ENCODE measurements at regions not wholly inside any gene's neighbourhood (a gene's known extent, or its start where the extent isn't known, plus 50 kb on each side); places are given as distances from the start of the nearest gene placed in this dataset.

DNA sequence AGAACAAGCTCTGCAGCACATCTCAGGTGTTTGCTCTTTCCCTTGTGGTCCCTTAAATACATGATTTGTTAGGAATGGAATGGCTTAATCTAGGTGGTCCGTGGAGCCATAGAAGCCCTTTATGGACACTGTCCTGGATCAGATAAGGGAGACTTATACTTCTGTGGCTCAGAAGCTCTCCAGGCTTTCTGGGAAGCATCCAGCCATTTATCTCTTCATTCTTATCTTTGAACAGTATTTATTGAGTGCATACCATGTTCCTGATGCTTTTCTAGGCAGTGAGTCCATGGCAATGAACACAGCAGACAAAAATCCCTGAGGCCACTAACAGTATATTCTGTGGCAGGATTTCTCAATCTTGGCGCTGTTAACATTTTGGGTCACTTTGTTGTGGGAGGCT is 474.5 kb upstream of the EEF2KMT start:
- no peaks in the 10 kb centered on the region for H3K36me3 ChIP-seq (ENCODE audit: control insufficient read depth, insufficient read depth, low read length)
- H3K4me1 ChIP-seq (ENCODE audit: control insufficient read depth, insufficient read depth, low read length): no peaks in the 10 kb centered on the region
- no peak overlapping the region for H3K27ac ChIP-seq (ENCODE audit: insufficient read depth, low read depth, low read length, poor library complexity, severe bottlenecking)
- no peaks in the 10 kb centered on the region for H3K9me3 ChIP-seq (ENCODE audit: control insufficient read depth, low read length)
- no peak overlapping the region for H3K4me3 ChIP-seq (ENCODE audit: insufficient read depth, low read depth, low read length)
- 89 to 96% methylated on average over 2 of the region's 2 CpGs for whole genome bisulfite sequencing, 2 experiments
- no peaks in the 10 kb centered on the region for H3K27me3 ChIP-seq (ENCODE audit: control insufficient read depth, insufficient read depth, low read length, poor library complexity, severe bottlenecking)

DNA sequence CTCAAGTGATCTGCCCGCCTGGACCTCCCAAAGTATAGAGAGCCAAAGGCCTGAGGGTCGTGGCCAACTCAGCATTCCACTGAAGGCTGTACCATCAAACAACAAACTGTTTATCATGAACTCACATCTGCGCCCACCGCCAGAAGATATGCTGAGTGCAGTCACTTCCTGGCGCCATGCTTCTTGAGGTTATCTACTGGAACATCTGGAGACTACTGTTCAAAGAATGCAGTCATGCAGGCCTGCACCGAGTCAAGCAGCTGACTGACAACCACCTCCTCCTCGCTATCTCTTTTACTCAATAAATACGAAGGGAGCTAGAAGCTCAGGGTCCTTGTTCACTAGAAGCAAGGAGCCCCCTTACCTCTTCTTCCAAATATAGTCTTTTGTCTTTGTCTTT is 473.9 kb upstream of the EEF2KMT start:
- no peak overlapping the region for H3K4me3 ChIP-seq (ENCODE audit: insufficient read depth, low read depth, low read length)
- no peaks in the 10 kb centered on the region for H3K36me3 ChIP-seq (ENCODE audit: control insufficient read depth, insufficient read depth, low read length)
- H3K27me3 ChIP-seq (ENCODE audit: control insufficient read depth, insufficient read depth, low read length, poor library complexity, severe bottlenecking): no peaks in the 10 kb centered on the region
- H3K4me1 ChIP-seq (ENCODE audit: control insufficient read depth, insufficient read depth, low read length): no peaks in the 10 kb centered on the region
- WGBS, 2 experiments: 92 to 94% methylated on average over 8 of the region's 8 CpGs
- H3K9me3 ChIP-seq (ENCODE audit: control insufficient read depth, low read length): no peaks in the 10 kb centered on the region
- H3K27ac ChIP-seq (ENCODE audit: insufficient read depth, low read depth, low read length, poor library complexity, severe bottlenecking): no peak overlapping the region

DNA sequence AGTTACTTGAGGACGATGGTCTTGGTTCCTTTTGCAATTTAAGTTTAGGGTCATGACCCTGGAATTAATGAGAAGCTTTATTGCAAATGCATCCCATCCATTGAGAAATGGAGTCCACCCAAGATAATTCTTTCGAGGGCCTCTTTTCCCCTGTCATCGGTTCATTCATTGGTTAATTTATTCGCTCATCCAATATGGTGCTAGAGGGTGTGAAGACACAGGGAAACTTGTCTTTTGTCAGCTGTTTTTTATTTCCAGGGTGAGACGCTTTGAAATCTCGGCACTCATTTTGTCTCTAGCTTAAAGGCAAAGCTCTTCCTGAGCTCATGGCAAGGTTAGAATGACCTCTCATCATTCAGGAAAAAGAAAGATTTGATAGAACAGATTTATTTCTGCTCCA is 464.2 kb upstream of the EEF2KMT start:
- 86 to 95% methylated on average over 6 of the region's 6 CpGs for WGBS, 2 experiments
- Histone ChIP-seq H3K27ac (ENCODE audit: insufficient read depth, low read depth, low read length, poor library complexity, severe bottlenecking) (no peak overlapping the region), H3K27me3 (ENCODE audit: control insufficient read depth, insufficient read depth, low read length, poor library complexity, severe bottlenecking) (no peaks in the 10 kb centered on the region), H3K4me3 (ENCODE audit: insufficient read depth, low read depth, low read length) (no peak overlapping the region), H3K9me3 (ENCODE audit: control insufficient read depth, low read length) (no peaks in the 10 kb centered on the region), H3K4me1 (ENCODE audit: control insufficient read depth, insufficient read depth, low read length) (no peaks in the 10 kb centered on the region), H3K36me3 (ENCODE audit: control insufficient read depth, insufficient read depth, low read length) (no peaks in the 10 kb centered on the region)

- 94% methylated on average over 2 of the region's 2 CpGs; no CpG with 5 or more reads in 1 of the 2 experiments for WGBS, 2 experiments
- Histone ChIP-seq H3K4me1 (ENCODE audit: control insufficient read depth, insufficient read depth, low read length) (no peaks in the 10 kb centered on the region), H3K27ac (ENCODE audit: insufficient read depth, low read depth, low read length, poor library complexity, severe bottlenecking) (no peak overlapping the region), H3K36me3 (ENCODE audit: control insufficient read depth, insufficient read depth, low read length) (no peaks in the 10 kb centered on the region), H3K4me3 (ENCODE audit: insufficient read depth, low read depth, low read length) (no peak overlapping the region), H3K27me3 (ENCODE audit: control insufficient read depth, insufficient read depth, low read length, poor library complexity, severe bottlenecking) (no peaks in the 10 kb centered on the region), H3K9me3 (ENCODE audit: control insufficient read depth, low read length) (no peaks in the 10 kb centered on the region)
Measured at GRCh38 chr16:5560084-5560483, 462.5 kb upstream of the EEF2KMT start.

- no peaks in the 10 kb centered on the region for H3K4me1 ChIP-seq (ENCODE audit: control insufficient read depth, insufficient read depth, low read length)
- H3K27ac ChIP-seq (ENCODE audit: insufficient read depth, low read depth, low read length, poor library complexity, severe bottlenecking): no peak overlapping the region
- no peak overlapping the region for H3K4me3 ChIP-seq (ENCODE audit: insufficient read depth, low read depth, low read length)
- H3K36me3 ChIP-seq (ENCODE audit: control insufficient read depth, insufficient read depth, low read length): no peaks in the 10 kb centered on the region
- no peaks in the 10 kb centered on the region for H3K27me3 ChIP-seq (ENCODE audit: control insufficient read depth, insufficient read depth, low read length, poor library complexity, severe bottlenecking)
- WGBS, 2 experiments: 79 to 86% methylated on average over 9 of the region's 9 CpGs
- no peaks in the 10 kb centered on the region for H3K9me3 ChIP-seq (ENCODE audit: control insufficient read depth, low read length)
Measured at GRCh38 chr16:5557966-5558365, 460.4 kb upstream of the EEF2KMT start.

DNA sequence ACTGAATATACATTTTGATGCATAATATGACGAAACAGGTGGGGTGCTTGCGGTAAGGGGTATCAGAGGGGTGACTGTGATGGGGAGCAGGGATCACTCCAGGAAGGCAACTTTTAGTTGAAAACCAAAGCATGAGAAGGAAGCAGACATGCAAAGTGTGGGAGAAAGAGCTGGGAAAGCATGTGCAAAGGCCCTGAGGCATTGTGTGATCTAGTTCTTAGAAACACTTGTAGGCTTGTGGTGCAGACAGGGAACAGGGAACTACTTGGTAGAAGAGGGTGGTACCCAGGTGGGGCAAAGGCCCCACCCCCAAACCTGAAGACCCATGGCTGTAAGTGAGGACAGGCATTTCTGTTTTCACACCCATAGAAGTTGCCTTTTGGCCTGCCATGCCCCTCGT is 459.9 kb upstream of the EEF2KMT start:
- WGBS, 2 experiments: 95 to 99% methylated on average over 3 of the region's 3 CpGs

DNA sequence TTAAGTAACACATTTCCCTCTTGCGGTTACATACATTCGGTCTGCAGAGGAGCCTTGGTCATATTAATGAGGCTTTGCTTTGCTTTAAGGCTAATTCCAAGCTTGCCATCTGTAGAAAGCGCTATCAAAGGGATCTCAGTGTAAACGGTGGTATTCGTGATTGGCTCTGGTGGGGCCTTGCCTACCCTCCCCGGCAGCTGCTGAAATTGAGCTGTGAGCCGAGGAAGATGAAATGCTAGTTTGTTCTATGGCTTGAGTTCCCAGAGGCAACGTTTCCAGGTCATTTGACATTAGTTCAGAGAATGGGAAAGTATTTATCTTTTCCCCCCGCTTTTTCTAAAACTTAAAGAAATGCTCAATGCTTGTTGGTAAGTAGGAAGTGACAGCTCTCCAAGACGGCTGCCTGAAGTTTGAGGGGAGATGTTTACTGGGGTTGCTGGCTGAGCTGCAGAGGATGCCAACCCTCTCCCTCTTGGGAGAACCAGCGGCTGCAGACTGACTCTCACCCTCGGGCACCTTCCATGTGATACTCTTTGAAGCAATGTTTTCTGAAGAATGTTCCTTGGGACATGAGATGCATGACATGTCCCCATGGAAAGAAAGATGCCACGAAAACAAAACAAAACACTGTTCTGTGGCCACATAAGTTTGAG is 458.7 kb upstream of the EEF2KMT start:
- H3K27ac ChIP-seq (ENCODE audit: insufficient read depth, low read depth, low read length, poor library complexity, severe bottlenecking): no peak overlapping the region
- no peaks in the 10 kb centered on the region for H3K36me3 ChIP-seq (ENCODE audit: control insufficient read depth, insufficient read depth, low read length)
- no peaks in the 10 kb centered on the region for H3K9me3 ChIP-seq (ENCODE audit: control insufficient read depth, low read length)
- no peak overlapping the region for H3K4me3 ChIP-seq (ENCODE audit: insufficient read depth, low read depth, low read length)
- H3K4me1 ChIP-seq (ENCODE audit: control insufficient read depth, insufficient read depth, low read length): no peaks in the 10 kb centered on the region
- WGBS, 2 experiments: 85 to 89% methylated on average over 13 of the region's 13 CpGs
- H3K27me3 ChIP-seq (ENCODE audit: control insufficient read depth, insufficient read depth, low read length, poor library complexity, severe bottlenecking): no peaks in the 10 kb centered on the region

More for the DNA sequence above, 459.9 kb upstream of the EEF2KMT start:
- Histone ChIP-seq H3K27me3 (ENCODE audit: control insufficient read depth, insufficient read depth, low read length, poor library complexity, severe bottlenecking) (no peaks in the 10 kb centered on the region), H3K4me1 (ENCODE audit: control insufficient read depth, insufficient read depth, low read length) (no peaks in the 10 kb centered on the region), H3K27ac (ENCODE audit: insufficient read depth, low read depth, low read length, poor library complexity, severe bottlenecking) (no peak overlapping the region), H3K9me3 (ENCODE audit: control insufficient read depth, low read length) (no peaks in the 10 kb centered on the region), H3K36me3 (ENCODE audit: control insufficient read depth, insufficient read depth, low read length) (no peaks in the 10 kb centered on the region), H3K4me3 (ENCODE audit: insufficient read depth, low read depth, low read length) (no peak overlapping the region)

GRCh38 chr16:5551909-5552308 is 454.3 kb upstream of the EEF2KMT start:
- Histone ChIP-seq H3K4me1 (ENCODE audit: control insufficient read depth, insufficient read depth, low read length) (no peaks in the 10 kb centered on the region), H3K9me3 (ENCODE audit: control insufficient read depth, low read length) (no peaks in the 10 kb centered on the region)
- WGBS, 2 experiments: 75 to 78% methylated on average over 7 of the region's 7 CpGs

GRCh38 chr16:5549802-5550201 is 452.2 kb upstream of the EEF2KMT start:
- WGBS, 2 experiments: 94 to 95% methylated on average over 3 of the region's 3 CpGs
- Histone ChIP-seq H3K27me3 (ENCODE audit: control insufficient read depth, insufficient read depth, low read length, poor library complexity, severe bottlenecking) (no peaks in the 10 kb centered on the region), H3K4me1 (ENCODE audit: control insufficient read depth, insufficient read depth, low read length) (no peaks in the 10 kb centered on the region), H3K4me3 (ENCODE audit: insufficient read depth, low read depth, low read length) (no peak overlapping the region), H3K36me3 (ENCODE audit: control insufficient read depth, insufficient read depth, low read length) (no peaks in the 10 kb centered on the region), H3K27ac (ENCODE audit: insufficient read depth, low read depth, low read length, poor library complexity, severe bottlenecking) (no peak overlapping the region), H3K9me3 (ENCODE audit: control insufficient read depth, low read length) (no peaks in the 10 kb centered on the region)

More at GRCh38 chr16:5551909-5552308, 454.3 kb upstream of the EEF2KMT start:
- no peaks in the 10 kb centered on the region for H3K27me3 ChIP-seq (ENCODE audit: control insufficient read depth, insufficient read depth, low read length, poor library complexity, severe bottlenecking)
- H3K4me3 ChIP-seq (ENCODE audit: insufficient read depth, low read depth, low read length): no peak overlapping the region
- no peak overlapping the region for H3K27ac ChIP-seq (ENCODE audit: insufficient read depth, low read depth, low read length, poor library complexity, severe bottlenecking)
- no peaks in the 10 kb centered on the region for H3K36me3 ChIP-seq (ENCODE audit: control insufficient read depth, insufficient read depth, low read length)

GRCh38 chr16:5541356-5541755 is 443.8 kb upstream of the EEF2KMT start:
- no peak overlapping the region for H3K27ac ChIP-seq (ENCODE audit: insufficient read depth, low read depth, low read length, poor library complexity, severe bottlenecking)
- no peaks in the 10 kb centered on the region for H3K27me3 ChIP-seq (ENCODE audit: control insufficient read depth, insufficient read depth, low read length, poor library complexity, severe bottlenecking)
- H3K36me3 ChIP-seq (ENCODE audit: control insufficient read depth, insufficient read depth, low read length): no peaks in the 10 kb centered on the region
- no peak overlapping the region for H3K4me3 ChIP-seq (ENCODE audit: insufficient read depth, low read depth, low read length)
- H3K4me1 ChIP-seq (ENCODE audit: control insufficient read depth, insufficient read depth, low read length): no peaks in the 10 kb centered on the region
- WGBS, 2 experiments: 32 to 41% methylated on average over 3 of the region's 3 CpGs
- H3K9me3 ChIP-seq (ENCODE audit: control insufficient read depth, low read length): peaks cover 2% of the 10 kb centered on the region

DNA sequence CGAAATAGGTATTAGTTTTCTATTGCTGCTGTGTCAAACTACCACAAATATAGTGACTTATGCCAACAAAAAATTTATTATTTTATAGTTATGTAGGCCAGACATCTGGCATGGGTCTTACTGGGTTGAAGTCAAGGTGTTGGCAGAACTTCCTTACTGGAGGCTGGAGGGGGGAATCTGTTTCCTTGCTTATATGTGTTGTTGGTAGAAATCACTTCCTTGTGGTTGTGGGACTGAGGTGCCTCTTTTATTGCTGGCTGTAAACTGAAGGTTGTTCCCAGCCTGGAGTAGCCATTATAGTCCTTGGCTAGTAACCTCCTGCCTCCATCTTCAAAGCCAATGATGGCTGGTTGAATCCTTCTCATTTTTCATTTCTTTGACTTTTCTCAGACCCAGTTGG is 439.8 kb upstream of the EEF2KMT start:
- H3K27me3 ChIP-seq (ENCODE audit: control insufficient read depth, insufficient read depth, low read length, poor library complexity, severe bottlenecking): no peaks in the 10 kb centered on the region
- H3K36me3 ChIP-seq (ENCODE audit: control insufficient read depth, insufficient read depth, low read length): no peaks in the 10 kb centered on the region
- H3K4me3 ChIP-seq (ENCODE audit: insufficient read depth, low read depth, low read length): no peak overlapping the region
- no peak overlapping the region for H3K27ac ChIP-seq (ENCODE audit: insufficient read depth, low read depth, low read length, poor library complexity, severe bottlenecking)
- WGBS, 2 experiments: 100% methylated on average over 1 of the region's 1 CpG; no CpG with 5 or more reads in 1 of the 2 experiments
- no peaks in the 10 kb centered on the region for H3K4me1 ChIP-seq (ENCODE audit: control insufficient read depth, insufficient read depth, low read length)
- peaks cover 6% of the 10 kb centered on the region for H3K9me3 ChIP-seq (ENCODE audit: control insufficient read depth, low read length)
